GM12874 (cell line): ENCODE measurements at regions not wholly inside any gene's neighbourhood (a gene's known extent, or its start where the extent isn't known, plus 50 kb on each side); places are given as distances from the start of the nearest gene placed in this dataset.

Experiments used
- TF ChIP-seq, protein P1 (sequence below): IDR thresholded peaks from 2 replicates; pipeline ENCODE4 v1.5.1; 2011; ENCODE audit warnings: low read depth, mild to moderate bottlenecking, control low read depth, low read length, moderate library complexity; ENCODE audit not compliant: insufficient read depth

DNA sequence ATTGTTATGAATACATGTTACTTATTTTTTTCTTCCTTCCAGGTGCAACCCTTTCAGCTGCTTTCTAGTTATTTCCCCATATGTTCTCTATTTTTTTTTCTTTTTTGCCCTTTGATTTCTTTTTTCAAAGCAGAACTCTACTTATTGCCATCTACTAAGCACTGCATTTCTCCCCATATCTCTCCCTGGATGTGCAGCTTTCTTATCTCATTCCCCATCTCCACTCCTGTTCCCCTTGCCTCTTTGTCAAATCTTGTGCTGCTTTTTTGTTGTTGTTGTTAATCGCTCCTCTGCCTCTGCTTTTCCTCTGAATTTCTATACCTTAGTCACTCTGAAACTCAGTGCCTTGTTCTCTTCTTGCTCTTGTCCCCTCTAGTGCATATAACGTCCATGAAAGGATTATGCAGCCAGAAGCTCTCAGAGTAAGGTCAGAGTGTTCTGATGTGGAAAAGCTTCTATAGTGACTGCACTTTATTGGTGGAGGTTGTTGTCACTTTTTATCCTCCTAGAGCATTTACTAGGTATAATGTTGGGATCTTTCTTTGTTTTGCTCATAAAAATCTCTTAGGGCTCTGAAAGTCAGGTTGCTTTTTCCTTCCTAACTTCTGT is 51.1 kb upstream of the JADE1 start:
- TF ChIP-seq, protein P1, sequence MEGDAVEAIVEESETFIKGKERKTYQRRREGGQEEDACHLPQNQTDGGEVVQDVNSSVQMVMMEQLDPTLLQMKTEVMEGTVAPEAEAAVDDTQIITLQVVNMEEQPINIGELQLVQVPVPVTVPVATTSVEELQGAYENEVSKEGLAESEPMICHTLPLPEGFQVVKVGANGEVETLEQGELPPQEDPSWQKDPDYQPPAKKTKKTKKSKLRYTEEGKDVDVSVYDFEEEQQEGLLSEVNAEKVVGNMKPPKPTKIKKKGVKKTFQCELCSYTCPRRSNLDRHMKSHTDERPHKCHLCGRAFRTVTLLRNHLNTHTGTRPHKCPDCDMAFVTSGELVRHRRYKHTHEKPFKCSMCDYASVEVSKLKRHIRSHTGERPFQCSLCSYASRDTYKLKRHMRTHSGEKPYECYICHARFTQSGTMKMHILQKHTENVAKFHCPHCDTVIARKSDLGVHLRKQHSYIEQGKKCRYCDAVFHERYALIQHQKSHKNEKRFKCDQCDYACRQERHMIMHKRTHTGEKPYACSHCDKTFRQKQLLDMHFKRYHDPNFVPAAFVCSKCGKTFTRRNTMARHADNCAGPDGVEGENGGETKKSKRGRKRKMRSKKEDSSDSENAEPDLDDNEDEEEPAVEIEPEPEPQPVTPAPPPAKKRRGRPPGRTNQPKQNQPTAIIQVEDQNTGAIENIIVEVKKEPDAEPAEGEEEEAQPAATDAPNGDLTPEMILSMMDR, result no peak

DNA sequence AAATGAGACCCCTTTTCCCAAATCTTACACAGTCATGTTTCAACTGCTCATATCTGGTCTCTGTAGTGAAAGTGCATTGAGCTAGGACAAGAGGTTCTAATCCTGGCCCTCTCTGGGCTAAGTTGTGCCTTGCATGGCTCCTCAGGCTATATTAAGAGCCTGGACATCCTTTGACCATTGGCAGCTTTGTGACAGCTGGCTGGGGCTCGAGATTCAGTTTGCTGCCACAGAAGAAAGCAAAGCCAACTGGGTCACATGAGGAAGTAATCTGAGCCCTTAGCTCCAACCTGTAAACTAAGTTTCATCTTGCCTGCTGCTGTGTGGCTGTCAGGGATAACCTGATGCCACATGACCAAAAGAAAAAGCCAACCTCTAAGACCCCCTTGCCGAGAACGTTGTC is 51.8 kb upstream of the JADE1 start:
- TF ChIP-seq, protein P1, result no peak

DNA sequence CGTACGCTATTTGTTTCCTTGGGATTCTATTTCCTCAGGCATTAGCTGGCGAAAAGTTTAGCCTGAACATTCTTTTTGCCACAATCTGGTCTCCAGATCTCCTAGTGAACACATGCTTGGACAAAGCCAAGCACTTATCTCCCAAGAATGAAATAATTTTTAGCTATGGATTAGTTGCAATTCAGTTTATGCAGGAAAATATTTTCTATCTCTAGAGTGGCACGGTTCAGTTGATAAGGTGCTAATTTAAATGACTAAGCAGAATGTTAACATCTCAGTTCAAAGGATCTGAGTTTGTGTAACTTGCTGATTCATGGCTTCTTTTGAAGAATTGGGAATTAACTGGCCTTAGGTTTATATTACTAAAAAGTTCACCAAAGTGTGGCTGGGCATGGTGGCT is 58.1 kb upstream of the JADE1 start:
- TF ChIP-seq, protein P1, result no peak

- TF ChIP-seq, protein P1, result no peak
Observed at GRCh38 chr4:128737098-128737513, 72.4 kb upstream of the JADE1 start.

DNA sequence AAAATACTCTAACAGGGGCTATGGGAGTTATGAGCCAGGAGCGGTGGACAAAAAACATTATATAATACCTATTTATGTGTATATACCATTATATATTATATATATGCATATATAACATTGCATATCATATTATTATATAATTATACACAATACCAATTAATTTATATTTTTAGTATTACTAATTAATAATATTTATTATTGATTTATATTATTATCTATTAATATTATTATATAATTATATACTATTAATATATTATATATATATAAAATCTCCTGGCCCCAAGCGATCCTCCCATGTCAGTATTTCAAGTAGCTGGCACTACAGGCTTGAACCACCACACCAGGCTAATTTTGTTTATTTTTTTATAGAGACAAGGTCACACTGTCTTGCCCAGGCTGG is 73.8 kb upstream of the JADE1 start:
- TF ChIP-seq, protein P1, result no peak

DNA sequence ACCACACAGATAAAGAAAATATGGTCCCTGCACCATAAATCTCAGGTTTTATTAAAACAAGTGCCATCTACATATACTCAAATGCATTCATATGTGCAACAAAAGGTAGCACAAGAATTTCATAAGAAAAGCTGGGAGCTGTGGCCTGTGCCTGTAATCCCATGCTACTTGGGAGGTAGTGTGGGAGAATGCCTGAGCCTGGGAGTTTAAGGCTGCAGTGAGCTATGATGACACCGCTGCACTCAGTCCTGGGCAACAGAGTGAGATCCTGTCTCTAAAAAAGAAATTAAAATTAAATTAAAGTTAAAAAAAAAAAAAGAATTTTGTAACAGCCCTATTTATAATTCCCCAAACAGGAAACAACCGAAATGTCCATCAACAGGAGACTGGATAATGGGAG is 81.3 kb upstream of the JADE1 start:
- TF ChIP-seq, protein P1, result no peak

DNA sequence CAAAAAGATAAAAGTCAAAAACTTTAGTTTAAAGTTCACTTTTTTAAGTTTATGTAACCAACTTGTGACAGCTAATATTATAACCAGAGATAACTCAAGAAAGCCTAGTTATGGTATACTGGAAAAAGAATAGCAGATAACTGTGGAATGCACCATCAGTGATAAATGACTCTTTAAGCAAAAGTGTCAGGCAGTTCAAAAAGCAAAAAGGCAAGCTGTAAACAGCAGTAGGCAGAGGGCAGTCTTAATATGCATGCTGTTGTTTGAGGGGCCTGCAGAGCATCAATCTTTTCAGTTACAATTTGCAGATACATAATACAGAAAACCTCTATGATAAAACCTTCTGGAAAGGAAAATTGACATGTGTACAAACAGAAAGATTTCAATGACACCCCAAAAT is 81.8 kb upstream of the JADE1 start:
- TF ChIP-seq, protein P1, result no peak
